NT2/D1 (cell line): ENCODE measurements at regions not wholly inside any gene's neighbourhood (a gene's known extent, or its start where the extent isn't known, plus 50 kb on each side); places are given as distances from the start of the nearest gene placed in this dataset.

Experiments used
- SUZ12 ChIP-seq: IDR thresholded peaks from 2 replicates; pipeline ENCODE4 v1.6.1; 2011; ENCODE audit not compliant: insufficient read length, insufficient read depth; ENCODE audit errors: extremely low read depth
- YY1 ChIP-seq: IDR thresholded peaks from 2 replicates; pipeline ENCODE4 v1.6.1; 2011; ENCODE audit not compliant: insufficient read length, insufficient read depth

GRCh38 chr7:31234836-31235605 is 105.5 kb downstream of the NEUROD6 start:
- no peak for TF ChIP-seq SUZ12
- TF ChIP-seq YY1: no peak
